HEK293T (cell line): ENCODE measurements at regions not wholly inside any gene's neighbourhood (a gene's known extent, or its start where the extent isn't known, plus 50 kb on each side); places are given as distances from the start of the nearest gene placed in this dataset.
"Not testable (repeated sequence)": the region's sequence is repeated elsewhere in the genome, so short reads cannot be mapped to it uniquely, and the experiment has no call there.

Experiments
- CTCF ChIA-PET: fragments of 350-600 bp; formaldehyde crosslinking; extraction: SDS; loops from one replicate; lab custom pipeline; 2021; ENCODE audit warnings: antibody characterized with exemption, inconsistent platforms; lab: Yijun Ruan, JAX
- POLR2A ChIA-PET: fragments of 350-600 bp; formaldehyde crosslinking; extraction: SDS; loops from one replicate; lab custom pipeline; 2020; ENCODE audit warnings: antibody characterized with exemption, inconsistent platforms; lab: Yijun Ruan, JAX
- DNase-seq: peaks from one replicate; pipeline ENCODE4 v3.0.0; 2012; ENCODE audit warnings: mixed read lengths; ENCODE audit errors: extremely low spot score
- ARNT ChIP-seq: fragments of 450-650 bp; IDR thresholded peaks from 2 replicates; pipeline ENCODE4 v1.6.1; 2017; ENCODE audit warnings: mild to moderate bottlenecking
- BHLHE40 ChIP-seq: fragments of 450-650 bp; IDR thresholded peaks from 2 replicates; pipeline ENCODE4 v1.6.1; 2016; ENCODE audit warnings: mild to moderate bottlenecking, moderate library complexity, borderline replicate concordance
- CTBP1 ChIP-seq: fragments of 450-650 bp; IDR thresholded peaks from 2 replicates; pipeline ENCODE4 v1.6.1; 2016; ENCODE audit warnings: borderline replicate concordance
- ELF4 ChIP-seq: fragments of 450-650 bp; IDR thresholded peaks from 2 replicates; pipeline ENCODE4 v1.6.1; 2017; ENCODE audit warnings: antibody characterized with exemption
- FOXA1 ChIP-seq: fragments of 450-650 bp; IDR thresholded peaks from 2 replicates; pipeline ENCODE4 v1.6.1; 2016; ENCODE audit warnings: mild to moderate bottlenecking
- FOXK2 ChIP-seq: fragments of 450-650 bp; IDR thresholded peaks from 2 replicates; pipeline ENCODE4 v1.6.1; 2016; ENCODE audit warnings: mild to moderate bottlenecking
- FOXM1 ChIP-seq: fragments of 450-650 bp; IDR thresholded peaks from 2 replicates; pipeline ENCODE4 v1.6.1; 2017; ENCODE audit warnings: mild to moderate bottlenecking, borderline replicate concordance
- HDGF ChIP-seq: fragments of 450-650 bp; IDR thresholded peaks from 2 replicates; pipeline ENCODE4 v1.6.1; 2017; ENCODE audit warnings: antibody characterized with exemption, borderline replicate concordance
- L3MBTL2 ChIP-seq: fragments of 450-650 bp; conservative IDR thresholded peaks from 2 replicates; pipeline ENCODE4 v1.6.1; 2016; ENCODE audit warnings: mild to moderate bottlenecking
- LEF1 ChIP-seq: fragments of 450-650 bp; IDR thresholded peaks from 2 replicates; pipeline ENCODE4 v1.6.1; 2017; ENCODE audit warnings: mild to moderate bottlenecking, borderline replicate concordance
- NFRKB ChIP-seq: fragments of 450-650 bp; IDR thresholded peaks from 2 replicates; pipeline ENCODE4 v1.6.1; 2016; ENCODE audit warnings: mild to moderate bottlenecking, moderate library complexity
- PKNOX1 ChIP-seq: fragments of 450-650 bp; IDR thresholded peaks from 2 replicates; pipeline ENCODE4 v1.6.1; 2016
- SP1 ChIP-seq: fragments of 450-650 bp; IDR thresholded peaks from 2 replicates; pipeline ENCODE4 v1.6.1; 2017
- SUZ12 ChIP-seq: fragments of 450-650 bp; IDR thresholded peaks from 2 replicates; pipeline ENCODE4 v1.6.1; 2016; ENCODE audit warnings: mild to moderate bottlenecking
- TARDBP ChIP-seq: fragments of 450-650 bp; IDR thresholded peaks from 2 replicates; pipeline ENCODE4 v1.6.1; 2016
- ZNF384 ChIP-seq: fragments of 450-650 bp; IDR thresholded peaks from 2 replicates; pipeline ENCODE4 v1.6.1; 2016

- ChIA-PET CTCF (no interaction called here), POLR2A (no interaction called here)
- no peak for DNase-seq
- no peak for TF ChIP-seq PKNOX1
- no peak for TF ChIP-seq NFRKB
- no peak for TF ChIP-seq FOXM1
- TF ChIP-seq CTBP1: no peak
Measured at GRCh38 chrX:45622042-45622423, 421.4 kb upstream of the DIPK2B start.

GRCh38 chrX:45621376-45622041 is 420.8 kb upstream of the DIPK2B start:
- TF ChIP-seq SP1: no peak
- no peak for TF ChIP-seq ARNT
- no peak for TF ChIP-seq FOXM1
- no peak for TF ChIP-seq FOXA1
- TF ChIP-seq NFRKB: no peak
- no peak for TF ChIP-seq ZNF384
- TF ChIP-seq FOXK2: no peak
- no peak for TF ChIP-seq TARDBP
- no peak for TF ChIP-seq LEF1
- no peak for TF ChIP-seq BHLHE40
- TF ChIP-seq PKNOX1: no peak
- TF ChIP-seq HDGF: no peak
- no peak for TF ChIP-seq ELF4
- TF ChIP-seq L3MBTL2: no peak
- no peak for TF ChIP-seq SUZ12
- no peak for TF ChIP-seq CTBP1
- CTCF ChIA-PET: no interaction called here
- DNase-seq: no peak
- POLR2A ChIA-PET: no interaction called here

DNA sequence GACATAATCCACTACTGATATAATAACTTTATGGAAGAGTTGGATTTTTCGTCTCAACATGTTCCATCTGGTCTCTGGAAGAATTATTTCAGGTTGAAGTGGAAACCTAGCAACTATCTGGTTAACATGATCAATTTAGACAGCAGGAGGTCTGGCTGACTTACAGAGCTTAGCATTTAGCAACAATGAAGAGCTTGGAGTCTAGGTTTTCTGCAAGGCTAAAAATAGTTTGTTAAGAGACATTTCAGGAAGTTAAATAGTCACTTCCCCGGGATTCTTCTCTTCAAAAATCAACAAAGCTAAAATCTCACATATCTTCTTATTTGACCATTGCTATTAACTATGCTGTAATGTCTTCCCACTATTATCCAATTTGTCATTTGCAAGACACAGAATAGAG is 418.6 kb upstream of the DIPK2B start:
- DNase-seq: no peak
- CTCF ChIA-PET: no interaction called here
- TF ChIP-seq FOXK2 (no peak), NFRKB (no peak), ARNT (no peak), PKNOX1 (no peak), HDGF (no peak)
- POLR2A ChIA-PET: no interaction called here

GRCh38 chrX:45615591-45615990 is 414.9 kb upstream of the DIPK2B start:
- DNase-seq, POLR2A ChIA-PET, CTCF ChIA-PET: not testable (repeated sequence)

DNA sequence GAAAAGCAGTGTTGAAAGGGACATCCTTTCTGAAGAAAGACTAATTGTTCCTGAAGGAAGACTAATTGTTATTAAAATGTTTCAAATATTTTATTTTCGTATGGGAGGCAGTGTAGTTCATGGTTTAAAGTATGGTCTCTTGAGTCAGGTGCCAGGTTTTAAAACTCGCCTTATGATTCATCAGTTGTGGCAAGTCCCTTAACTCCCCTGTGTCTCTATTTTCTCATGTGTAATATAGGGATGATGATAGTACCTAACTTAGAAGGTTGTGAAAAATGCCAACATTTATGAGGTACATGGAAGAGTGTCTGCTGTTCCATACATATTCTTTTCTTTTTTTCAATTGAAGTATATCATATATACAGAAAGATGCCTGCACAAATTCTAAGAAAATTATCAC is 414.2 kb upstream of the DIPK2B start:
- CTCF ChIA-PET: no interaction called here
- no peak for TF ChIP-seq NFRKB
- no peak for TF ChIP-seq LEF1
- TF ChIP-seq ARNT: no peak
- no peak for TF ChIP-seq FOXA1
- TF ChIP-seq PKNOX1: no peak
- TF ChIP-seq TARDBP: no peak
- TF ChIP-seq SUZ12: no peak
- TF ChIP-seq L3MBTL2: no peak
- TF ChIP-seq FOXM1: no peak
- TF ChIP-seq CTBP1: no peak
- TF ChIP-seq SP1: no peak
- TF ChIP-seq FOXK2: no peak
- no peak for TF ChIP-seq HDGF
- no peak for TF ChIP-seq ELF4
- no peak for TF ChIP-seq BHLHE40
- no peak for TF ChIP-seq ZNF384
- POLR2A ChIA-PET: no interaction called here

GRCh38 chrX:45602151-45602550 is 401.5 kb upstream of the DIPK2B start:
- ChIA-PET POLR2A (no interaction called here), CTCF (no interaction called here)
- TF ChIP-seq PKNOX1 (no peak), L3MBTL2 (no peak), NFRKB (no peak), SUZ12 (no peak), TARDBP (no peak), SP1 (no peak), ZNF384 (no peak), BHLHE40 (no peak), ELF4 (no peak), FOXM1 (no peak), FOXK2 (no peak), FOXA1 (no peak), ARNT (no peak), CTBP1 (no peak)
- no peak for DNase-seq

More for the DNA sequence above, 414.2 kb upstream of the DIPK2B start:
- DNase-seq: no peak
